SU-DHL-6 (cell line): ENCODE measurements at regions not wholly inside any gene's neighbourhood (a gene's known extent, or its start where the extent isn't known, plus 50 kb on each side); places are given as distances from the start of the nearest gene placed in this dataset.
"Not testable (repeated sequence)": the region's sequence is repeated elsewhere in the genome, so short reads cannot be mapped to it uniquely, and the experiment has no call there.

Source experiments
- H2AFZ ChIP-seq: fragments of 200-600 bp; sonication (generic); 2 replicates; pipeline ENCODE4 v1.6.1; 2014; ENCODE audit warnings: low read depth, mild to moderate bottlenecking, moderate library complexity, mixed read lengths, antibody characterized with exemption, low read length; ENCODE audit not compliant: severe bottlenecking
- H3F3A ChIP-seq: fragments of 200-600 bp; shearing (Covaris generic); 2 replicates; pipeline ENCODE4 v1.6.0; 2016; ENCODE audit warnings: antibody characterized with exemption, mild to moderate bottlenecking; ENCODE audit not compliant: insufficient read depth
- H3K27ac ChIP-seq: fragments of 200-600 bp; sonication (generic); 2 replicates; pipeline ENCODE4 v1.5.1; 2016; ENCODE audit warnings: low read depth, mild to moderate bottlenecking, low read length, moderate library complexity, mixed read lengths
- H3K27me3 ChIP-seq: fragments of 200-600 bp; sonication (generic), shearing (Covaris generic); 2 replicates; pipeline ENCODE4 v1.6.0; 2014; ENCODE audit warnings: mild to moderate bottlenecking, low read length
- H3K36me3 ChIP-seq: fragments of 200-600 bp; sonication (generic); 2 replicates; pipeline ENCODE4 v1.6.1; 2014; ENCODE audit warnings: mild to moderate bottlenecking, low read length, mixed read lengths
- H3K4me2 ChIP-seq: fragments of 300-600, 200-600 bp; shearing (Covaris generic), sonication (generic); 2 replicates; pipeline ENCODE4 v1.6.0; 2014; ENCODE audit warnings: low read length, low read depth, mild to moderate bottlenecking; ENCODE audit not compliant: poor library complexity, severe bottlenecking
- H3K4me3 ChIP-seq: fragments of 200-600 bp; sonication (generic); 2 replicates; pipeline ENCODE4 v1.5.1; 2014; ENCODE audit warnings: antibody characterized with exemption, low read length, mild to moderate bottlenecking, mixed read lengths; ENCODE audit not compliant: insufficient read depth, poor library complexity, severe bottlenecking
- H3K79me2 ChIP-seq: fragments of 200-600 bp; sonication (generic); 2 replicates; pipeline ENCODE4 v1.6.1; 2014; ENCODE audit warnings: mild to moderate bottlenecking, low read length, moderate library complexity; ENCODE audit not compliant: insufficient read depth
- H3K9ac ChIP-seq: fragments of 200-600 bp; sonication (generic); 2 replicates; pipeline ENCODE4 v1.7.0; 2014; ENCODE audit warnings: mild to moderate bottlenecking, low read length
- H3K9me2 ChIP-seq: fragments of 200-600 bp; sonication (generic); replicated peaks from 2 replicates; pipeline ENCODE4 v1.6.1; 2014; ENCODE audit warnings: low read length; ENCODE audit not compliant: insufficient read depth
- H3K9me3 ChIP-seq: fragments of 200-600 bp; sonication (generic); 2 replicates; pipeline ENCODE4 v1.6.1; 2014; ENCODE audit warnings: low read length, mixed read lengths; ENCODE audit not compliant: insufficient read depth
- H4K20me1 ChIP-seq: fragments of 200-600 bp; sonication (generic); 2 replicates; pipeline ENCODE4 v1.6.1; 2014; ENCODE audit warnings: low read depth, mild to moderate bottlenecking, antibody characterized with exemption, low read length, moderate library complexity, mixed read lengths
- EZH2phosphoT487 ChIP-seq: fragments of 200-600 bp; sonication (generic), shearing (Covaris generic); conservative IDR thresholded peaks from 2 replicates; pipeline ENCODE4 v1.6.1; 2018; ENCODE audit warnings: mild to moderate bottlenecking, antibody characterized with exemption, low read length, moderate library complexity, mixed read lengths
- TF ChIP-seq, protein P1 (sequence below): fragments of 200-600 bp; sonication (generic); IDR thresholded peaks from one replicate; pipeline ENCODE4 v1.5.1; 2017; ENCODE audit warnings: antibody characterized with exemption, mild to moderate bottlenecking, low read length, moderate library complexity; ENCODE audit not compliant: insufficient read depth, poor library complexity, severe bottlenecking

DNA sequence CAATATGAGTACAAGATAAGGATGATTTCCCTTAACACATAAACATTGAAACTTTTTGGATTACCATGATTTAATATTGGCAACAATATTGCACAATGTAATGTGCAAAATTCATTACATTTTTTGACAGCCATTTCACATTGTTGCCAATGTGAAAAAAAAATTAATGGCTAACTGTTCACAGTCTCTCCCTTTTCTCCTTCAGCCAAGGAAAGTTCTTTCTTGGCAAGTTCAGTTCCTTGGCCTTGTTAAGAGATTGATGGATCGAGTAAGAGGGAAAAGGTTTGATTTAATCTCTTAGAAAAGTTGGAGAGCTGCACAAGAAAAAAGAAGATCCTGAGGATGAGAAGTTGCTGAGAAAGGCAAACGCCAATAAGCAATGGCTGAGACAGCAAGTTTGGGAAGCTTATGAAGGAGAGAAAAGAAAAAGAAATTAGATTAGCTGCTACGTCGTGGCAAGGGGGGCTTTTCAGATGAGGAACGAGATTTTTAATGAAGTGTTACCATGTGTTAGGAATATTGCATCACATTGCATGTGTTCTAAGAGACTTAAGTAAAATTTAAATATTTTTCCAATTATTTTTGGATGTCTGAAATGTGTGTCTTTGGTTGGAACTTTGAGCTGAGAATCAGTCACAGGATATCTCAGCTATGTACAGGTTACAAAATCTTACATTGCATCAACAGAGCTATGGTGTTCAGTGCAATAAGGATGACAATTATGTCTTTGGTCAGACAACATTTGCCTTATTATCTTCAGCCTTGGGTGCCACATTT lies 61.4 kb upstream of the ZNF280D start:
- Histone ChIP-seq H3K4me3 (no peak overlapping the region), H3K9ac (no peak overlapping the region), H3K9me2 (no peaks in the 10 kb centered on the region), H3F3A (no peaks in the 10 kb centered on the region), H4K20me1 (no peaks in the 10 kb centered on the region), H3K27ac (no peak overlapping the region), H3K79me2 (no peaks in the 10 kb centered on the region), H3K4me2 (no peak overlapping the region), H3K27me3 (no peaks in the 10 kb centered on the region), H3K36me3 (peaks cover 3% of the 10 kb centered on the region; the same call in 1 of the 2 replicates), H3K9me3 (no peaks in the 10 kb centered on the region), H2AFZ (no peak overlapping the region)
- TF ChIP-seq, protein P1, sequence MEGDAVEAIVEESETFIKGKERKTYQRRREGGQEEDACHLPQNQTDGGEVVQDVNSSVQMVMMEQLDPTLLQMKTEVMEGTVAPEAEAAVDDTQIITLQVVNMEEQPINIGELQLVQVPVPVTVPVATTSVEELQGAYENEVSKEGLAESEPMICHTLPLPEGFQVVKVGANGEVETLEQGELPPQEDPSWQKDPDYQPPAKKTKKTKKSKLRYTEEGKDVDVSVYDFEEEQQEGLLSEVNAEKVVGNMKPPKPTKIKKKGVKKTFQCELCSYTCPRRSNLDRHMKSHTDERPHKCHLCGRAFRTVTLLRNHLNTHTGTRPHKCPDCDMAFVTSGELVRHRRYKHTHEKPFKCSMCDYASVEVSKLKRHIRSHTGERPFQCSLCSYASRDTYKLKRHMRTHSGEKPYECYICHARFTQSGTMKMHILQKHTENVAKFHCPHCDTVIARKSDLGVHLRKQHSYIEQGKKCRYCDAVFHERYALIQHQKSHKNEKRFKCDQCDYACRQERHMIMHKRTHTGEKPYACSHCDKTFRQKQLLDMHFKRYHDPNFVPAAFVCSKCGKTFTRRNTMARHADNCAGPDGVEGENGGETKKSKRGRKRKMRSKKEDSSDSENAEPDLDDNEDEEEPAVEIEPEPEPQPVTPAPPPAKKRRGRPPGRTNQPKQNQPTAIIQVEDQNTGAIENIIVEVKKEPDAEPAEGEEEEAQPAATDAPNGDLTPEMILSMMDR: no peak
- TF ChIP-seq EZH2phosphoT487: no peak

DNA sequence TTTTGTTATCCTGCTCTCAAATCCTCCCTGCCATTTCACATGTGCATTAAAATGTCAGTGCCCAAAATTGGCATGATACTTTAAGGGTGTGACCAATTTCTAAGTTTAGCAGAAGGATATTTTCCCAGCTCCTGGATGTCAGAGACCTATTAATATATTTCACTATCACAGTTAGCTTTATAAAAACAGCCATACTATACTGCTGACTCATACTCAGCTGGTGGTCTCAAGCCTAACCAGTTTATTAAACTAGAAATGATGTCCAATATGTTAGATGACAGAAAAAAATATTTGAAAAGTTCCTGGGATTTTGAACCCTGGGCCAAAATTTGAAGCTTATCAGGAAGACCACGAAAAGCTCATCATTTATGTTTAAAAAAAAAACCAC lies 60.9 kb upstream of the ZNF280D start:
- TF ChIP-seq, protein P1: no peak
- no peak for TF ChIP-seq EZH2phosphoT487
- Histone ChIP-seq H2AFZ (no peak overlapping the region), H3F3A (no peaks in the 10 kb centered on the region)

DNA sequence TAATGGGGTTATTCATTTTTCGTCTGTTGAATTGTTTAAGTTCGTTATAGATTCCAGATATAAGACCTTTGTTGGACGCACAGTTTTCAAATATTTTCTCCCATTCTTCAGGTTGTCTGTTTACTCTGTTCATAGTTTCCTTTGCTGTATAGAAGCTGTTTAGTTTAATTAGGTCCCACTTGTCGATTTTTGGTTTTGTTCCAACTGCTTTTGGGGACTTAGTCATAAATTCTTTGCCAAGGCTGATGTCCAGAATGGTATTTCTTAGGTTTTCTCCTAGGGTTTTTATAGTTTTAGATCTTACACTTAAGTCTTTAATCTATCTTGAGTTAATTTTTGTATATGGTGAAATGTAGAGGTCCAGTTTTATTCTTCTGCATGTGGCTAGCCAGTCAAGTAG lies 58.9 kb upstream of the ZNF280D start:
- H3K27ac ChIP-seq: no peak overlapping the region
- TF ChIP-seq, protein P1: no peak
- no peak for TF ChIP-seq EZH2phosphoT487
- peaks cover 3% of the 10 kb centered on the region; the same call in 1 of the 2 replicates for H3K36me3 ChIP-seq
- no peak overlapping the region for H2AFZ ChIP-seq
- no peaks in the 10 kb centered on the region for H3K27me3 ChIP-seq
- H3K79me2 ChIP-seq: no peaks in the 10 kb centered on the region
- H3K9me2 ChIP-seq: no peaks in the 10 kb centered on the region
- no peak overlapping the region for H3K4me3 ChIP-seq
- H3K4me2 ChIP-seq: no peak overlapping the region
- H4K20me1 ChIP-seq: no peaks in the 10 kb centered on the region
- H3K9me3 ChIP-seq: no peaks in the 10 kb centered on the region
- H3K9ac ChIP-seq: no peak overlapping the region
- no peaks in the 10 kb centered on the region for H3F3A ChIP-seq

More for the DNA sequence above, 60.9 kb upstream of the ZNF280D start:
- no peaks in the 10 kb centered on the region for H3K27me3 ChIP-seq
- no peaks in the 10 kb centered on the region for H4K20me1 ChIP-seq
- no peaks in the 10 kb centered on the region for H3K9me2 ChIP-seq
- H3K9me3 ChIP-seq: no peaks in the 10 kb centered on the region
- H3K36me3 ChIP-seq: peaks cover 3% of the 10 kb centered on the region; the same call in 1 of the 2 replicates
- H3K9ac ChIP-seq: no peak overlapping the region
- H3K27ac ChIP-seq: no peak overlapping the region
- no peak overlapping the region for H3K4me2 ChIP-seq
- no peak overlapping the region for H3K4me3 ChIP-seq
- H3K79me2 ChIP-seq: no peaks in the 10 kb centered on the region

DNA sequence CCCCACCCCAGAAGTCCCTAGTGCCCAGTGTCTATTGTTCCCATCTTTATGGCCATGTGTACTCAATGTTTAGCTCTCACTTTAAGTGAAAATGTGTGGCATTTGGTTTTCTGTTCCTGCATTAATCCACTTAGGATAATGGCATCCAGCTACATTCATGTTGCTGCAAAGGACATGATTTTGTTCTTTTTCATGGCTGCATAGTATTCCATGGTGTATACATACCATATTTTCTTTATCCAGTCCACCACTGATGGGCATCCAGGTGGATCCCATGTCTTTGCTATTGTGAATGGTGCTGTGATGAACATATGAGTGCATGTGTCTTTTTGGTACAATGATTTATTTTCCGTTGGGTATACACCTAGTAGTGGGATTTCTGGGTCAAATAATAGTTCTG lies 58.2 kb upstream of the ZNF280D start:
- not testable (repeated sequence) for H3K9me2 ChIP-seq, H3K79me2 ChIP-seq, H3K4me3 ChIP-seq, H3K36me3 ChIP-seq, H4K20me1 ChIP-seq, H3K4me2 ChIP-seq, H3K27ac ChIP-seq, H3K27me3 ChIP-seq, H3K9me3 ChIP-seq, H2AFZ ChIP-seq, H3K9ac ChIP-seq, H3F3A ChIP-seq
